B cell (primary cell): ENCODE measurements at regions not wholly inside any gene's neighbourhood (a gene's known extent, or its start where the extent isn't known, plus 50 kb on each side); places are given as distances from the start of the nearest gene placed in this dataset.

Experiments
- ATAC-seq: fragments of 200-7000 bp; cut with Tn5 transposase; one replicate; pipeline ENCODE4 v1.10.0; 2021; ENCODE audit warnings: low read depth, mild to moderate bottlenecking, moderate number of reproducible peaks, moderate library complexity
- CTCF ChIA-PET: fragments of 350-600 bp; sonication (Branson Sonifier 250); formaldehyde crosslinking; loops from one replicate; lab custom pipeline; 2021; ENCODE audit warnings: antibody characterized with exemption, inconsistent platforms; lab: Charles Lee
- POLR2A ChIA-PET: fragments of 350-600 bp; sonication (Branson Sonifier 250); formaldehyde crosslinking; loops from one replicate; lab custom pipeline; 2021; ENCODE audit warnings: antibody characterized with exemption; lab: Charles Lee
- DNase-seq: peaks from one replicate; pipeline ENCODE4 v3.0.0; 2013
- H2AFZ ChIP-seq: 2 replicates; pipeline ENCODE4 v1.6.1; 2012; ENCODE audit warnings: mild to moderate bottlenecking, low read depth, low read length; ENCODE audit not compliant: insufficient read depth, poor library complexity, severe bottlenecking
- H3K27ac ChIP-seq, 2 donors: 1 replicate in 1 of 2; 2 replicates in 1 of 2; pipeline ENCODE4 v1.5.1; 2012 to 2013; ENCODE audit warnings: low read length in 2 of 2, mild to moderate bottlenecking in 2 of 2, moderate library complexity in 1 of 2
- H3K27me3 ChIP-seq, 4 experiments: fragments of 200-600 bp in 1 of 4; sonication (generic) in 1 of 4; replicated peaks in 1 of 4; 1 replicate in 2 of 4; 2 replicates in 2 of 4; pipeline versions ENCODE4 v1.6.1 to v1.7.0; 2013 to 2016; ENCODE audit warnings: low read length in 3 of 4, mild to moderate bottlenecking in 2 of 4, mixed read lengths in 1 of 4, moderate library complexity in 1 of 4; ENCODE audit not compliant: insufficient read depth in 4 of 4, control insufficient read depth in 3 of 4; ENCODE audit errors: control extremely low read depth in 1 of 4
- H3K36me3 ChIP-seq, 2 experiments: replicated peaks in 1 of 2; 1 replicate in 1 of 2; 2 replicates in 1 of 2; pipeline versions ENCODE4 v1.6.1 to v1.7.1; 2013; ENCODE audit warnings: low read length in 1 of 2; ENCODE audit not compliant: insufficient read depth in 2 of 2, control insufficient read depth in 1 of 2; ENCODE audit errors: control extremely low read depth in 1 of 2, extremely low read depth in 1 of 2
- H3K4me1 ChIP-seq, 2 donors: fragments of 200-600 bp in 1 of 2; sonication (generic) in 1 of 2; 1 replicate in 1 of 2; 2 replicates in 1 of 2; pipeline versions ENCODE4 v1.5.1 to v1.6.1; 2013 to 2017; ENCODE audit warnings: low read length in 2 of 2; ENCODE audit not compliant: control insufficient read depth in 2 of 2, insufficient read depth in 2 of 2
- H3K4me2 ChIP-seq: replicated peaks from 2 replicates; pipeline ENCODE3; 2012; ENCODE audit warnings: mild to moderate bottlenecking, low read depth, low read length; ENCODE audit not compliant: poor library complexity, severe bottlenecking
- H3K4me3 ChIP-seq, 5 experiments: fragments of 200-600 bp in 1 of 5; sonication (generic) in 1 of 5; 1 replicate in 3 of 5; 2 replicates in 2 of 5; pipeline versions ENCODE4 v1.5.1 to v1.7.0; 2011 to 2016; ENCODE audit warnings: low read length in 4 of 5, mild to moderate bottlenecking in 4 of 5, low read depth in 2 of 5, control low read depth in 1 of 5, moderate library complexity in 1 of 5; ENCODE audit not compliant: insufficient read depth in 1 of 5; ENCODE audit errors: control extremely low read depth in 1 of 5, extremely low read depth in 1 of 5
- H3K79me2 ChIP-seq: fragments of 200-600 bp; sonication (generic); one replicate; pipeline ENCODE4 v1.6.0; 2016; ENCODE audit warnings: low read length; ENCODE audit not compliant: control insufficient read depth, insufficient read depth
- H3K9ac ChIP-seq: fragments of 200-600 bp; sonication (generic); 2 replicates; pipeline ENCODE4 v1.6.1; 2017; ENCODE audit warnings: mild to moderate bottlenecking, low read length, moderate library complexity
- H3K9me3 ChIP-seq, 3 donors: one replicate each; pipeline versions ENCODE4 v1.6.1 to v1.7.1; 2013; ENCODE audit warnings: low read length in 2 of 3; ENCODE audit not compliant: control insufficient read depth in 2 of 3, insufficient read depth in 1 of 3; ENCODE audit errors: control extremely low read depth in 1 of 3
- H4K20me1 ChIP-seq: 2 replicates; pipeline ENCODE4 v1.6.0; 2012; ENCODE audit warnings: mild to moderate bottlenecking, low read length; ENCODE audit not compliant: insufficient read depth, control insufficient read depth, poor library complexity, severe bottlenecking
- H3K27ac Mint-ChIP-seq: one replicate; pipeline ENCODE4 v1.8.0; 2021; ENCODE audit warnings: mixed read lengths
- H3K27me3 Mint-ChIP-seq: one replicate; pipeline ENCODE4 v1.8.0; 2021; ENCODE audit warnings: mixed read lengths
- H3K4me1 Mint-ChIP-seq: one replicate; pipeline ENCODE4 v1.8.0; 2021; ENCODE audit warnings: mixed read lengths
- H3K4me3 Mint-ChIP-seq: one replicate; pipeline ENCODE4 v1.8.0; 2021; ENCODE audit warnings: mixed read lengths
- H3K9me3 Mint-ChIP-seq: one replicate; pipeline ENCODE4 v1.8.0; 2022; ENCODE audit warnings: mixed read lengths; ENCODE audit not compliant: insufficient read depth
- EZH2 ChIP-seq: IDR thresholded peaks from 2 replicates; pipeline ENCODE4 v1.6.1; 2012; ENCODE audit warnings: borderline replicate concordance, low read depth, mild to moderate bottlenecking, moderate library complexity, low read length; ENCODE audit not compliant: insufficient read depth, poor library complexity, severe bottlenecking
- WGBS: methylation state at CpG from one replicate; pipeline ENCODE4 v1.1.5; 2013; ENCODE audit warnings: missing lambda C conversion rate; ENCODE audit not compliant: insufficient coverage; 5-methylcytosine and 5-hydroxymethylcytosine counted together
- intact Hi-C: fragments of 100-400 bp; cut with micrococcal nuclease; formaldehyde crosslinking; loops from one replicate; pipeline ENCODE4 v1.10.0; 2022
- TF ChIP-seq, protein P1 (sequence below): fragments of 200-600 bp; IDR thresholded peaks from one replicate; pipeline ENCODE4 v1.8.0; 2022; ENCODE audit warnings: antibody characterized with exemption, mild to moderate bottlenecking

DNA sequence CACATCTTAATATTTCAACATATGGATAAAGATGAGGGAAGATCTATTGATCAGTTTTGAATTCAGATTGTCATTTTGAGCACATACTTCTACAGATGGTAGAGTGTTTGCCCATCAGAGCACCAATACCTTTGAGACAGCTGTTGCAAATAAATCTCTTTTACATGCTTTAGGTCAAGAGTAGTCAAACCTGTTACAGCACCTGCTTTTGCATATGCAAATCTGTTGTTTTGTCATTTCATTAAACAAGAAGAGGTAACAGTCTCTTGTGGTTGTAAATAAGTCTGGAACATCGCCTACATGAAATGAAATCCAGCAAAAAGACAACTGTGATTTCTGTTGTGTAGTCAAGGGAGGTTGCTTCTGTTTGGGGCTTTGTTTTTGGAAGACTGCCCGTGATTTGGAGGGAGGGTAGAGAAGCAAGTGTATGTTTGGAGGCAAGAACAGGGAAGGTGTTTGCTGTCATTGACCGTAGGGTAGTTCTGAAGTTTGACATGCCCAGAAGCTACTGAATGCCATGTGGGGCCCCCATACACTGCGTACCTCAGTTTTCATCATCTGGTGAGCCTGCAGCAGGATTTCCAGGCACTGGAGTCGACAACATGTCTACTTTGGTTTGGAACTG is 233.6 kb upstream of the PPP1R3A start:
- no peak for ATAC-seq
- Histone ChIP-seq H3K4me3 (no peak overlapping the region), H4K20me1 (no peaks in the 10 kb centered on the region), H3K4me1 (no peaks in the 10 kb centered on the region), H3K36me3 (no peaks in the 10 kb centered on the region), H3K4me2 (no peak overlapping the region), H3K27ac (no peak overlapping the region), H3K79me2 (no peaks in the 10 kb centered on the region), H2AFZ (no peak overlapping the region), H3K9ac (no peak overlapping the region), H3K27me3 (no peaks in the 10 kb centered on the region), H3K9me3 (no peaks in the 10 kb centered on the region)
- Mint-ChIP-seq H3K27ac (no peak overlapping the region), H3K27me3 (no peaks in the 10 kb centered on the region), H3K4me1 (no peaks in the 10 kb centered on the region), H3K4me3 (no peak overlapping the region), H3K9me3 (no peaks in the 10 kb centered on the region)
- POLR2A ChIA-PET: no interaction called here
- intact Hi-C loops: no loop called here
- 85% methylated on average over 5 of the region's 5 CpGs for WGBS
- DNase-seq: no peak
- CTCF ChIA-PET: no interaction called here
- TF ChIP-seq EZH2: no peak
- TF ChIP-seq, protein P1, sequence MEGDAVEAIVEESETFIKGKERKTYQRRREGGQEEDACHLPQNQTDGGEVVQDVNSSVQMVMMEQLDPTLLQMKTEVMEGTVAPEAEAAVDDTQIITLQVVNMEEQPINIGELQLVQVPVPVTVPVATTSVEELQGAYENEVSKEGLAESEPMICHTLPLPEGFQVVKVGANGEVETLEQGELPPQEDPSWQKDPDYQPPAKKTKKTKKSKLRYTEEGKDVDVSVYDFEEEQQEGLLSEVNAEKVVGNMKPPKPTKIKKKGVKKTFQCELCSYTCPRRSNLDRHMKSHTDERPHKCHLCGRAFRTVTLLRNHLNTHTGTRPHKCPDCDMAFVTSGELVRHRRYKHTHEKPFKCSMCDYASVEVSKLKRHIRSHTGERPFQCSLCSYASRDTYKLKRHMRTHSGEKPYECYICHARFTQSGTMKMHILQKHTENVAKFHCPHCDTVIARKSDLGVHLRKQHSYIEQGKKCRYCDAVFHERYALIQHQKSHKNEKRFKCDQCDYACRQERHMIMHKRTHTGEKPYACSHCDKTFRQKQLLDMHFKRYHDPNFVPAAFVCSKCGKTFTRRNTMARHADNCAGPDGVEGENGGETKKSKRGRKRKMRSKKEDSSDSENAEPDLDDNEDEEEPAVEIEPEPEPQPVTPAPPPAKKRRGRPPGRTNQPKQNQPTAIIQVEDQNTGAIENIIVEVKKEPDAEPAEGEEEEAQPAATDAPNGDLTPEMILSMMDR: no peak

DNA sequence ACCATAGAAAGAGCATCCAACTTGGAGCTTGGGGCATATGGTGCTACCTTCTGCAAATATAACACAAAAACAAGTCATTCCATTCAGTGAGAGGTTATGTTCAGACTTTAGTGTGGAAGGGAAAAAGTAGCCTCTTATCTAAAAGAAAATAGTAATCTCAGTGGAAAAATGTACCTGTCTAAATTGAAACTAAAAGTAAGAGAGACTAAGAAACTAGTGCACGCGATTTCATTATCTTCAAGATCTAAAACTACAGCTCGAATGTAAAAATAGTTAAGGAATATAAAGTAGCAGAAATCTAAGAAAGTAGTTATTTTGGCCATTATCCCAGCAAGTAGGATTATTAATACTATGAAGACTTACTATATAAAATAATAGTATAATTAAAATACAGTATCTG is 233.0 kb upstream of the PPP1R3A start:
- no peak overlapping the region for H3K9ac ChIP-seq
- intact Hi-C loops: no loop called here
- H3K4me3 ChIP-seq: no peak overlapping the region
- H3K36me3 ChIP-seq: no peaks in the 10 kb centered on the region
- ChIA-PET POLR2A (no interaction called here), CTCF (no interaction called here)
- no peak overlapping the region for H3K27ac ChIP-seq
- H3K27me3 ChIP-seq: no peaks in the 10 kb centered on the region
- ATAC-seq (no peak), DNase-seq (no peak)
- no peak overlapping the region for H3K4me2 ChIP-seq
- no peaks in the 10 kb centered on the region for H3K9me3 ChIP-seq
- H4K20me1 ChIP-seq: no peaks in the 10 kb centered on the region
- no peaks in the 10 kb centered on the region for H3K4me1 ChIP-seq
- no peaks in the 10 kb centered on the region for H3K27me3 Mint-ChIP-seq
- no peak overlapping the region for H3K27ac Mint-ChIP-seq
- H3K79me2 ChIP-seq: no peaks in the 10 kb centered on the region
- H2AFZ ChIP-seq: no peak overlapping the region
- no peak overlapping the region for H3K4me3 Mint-ChIP-seq
- H3K9me3 Mint-ChIP-seq: no peaks in the 10 kb centered on the region
- TF ChIP-seq EZH2: no peak
- TF ChIP-seq, protein P1: no peak
- H3K4me1 Mint-ChIP-seq: no peaks in the 10 kb centered on the region
- no CpG with 5 or more reads among the region's 3 CpGs for WGBS
